M059J (cell line): ENCODE measurements at regions not wholly inside any gene's neighbourhood (a gene's known extent, or its start where the extent isn't known, plus 50 kb on each side); places are given as distances from the start of the nearest gene placed in this dataset.

Experiments
- DNase-seq: peaks from one replicate; pipeline ENCODE4 v3.0.0-alpha.2; 2012; ENCODE audit warnings: low read depth

DNA sequence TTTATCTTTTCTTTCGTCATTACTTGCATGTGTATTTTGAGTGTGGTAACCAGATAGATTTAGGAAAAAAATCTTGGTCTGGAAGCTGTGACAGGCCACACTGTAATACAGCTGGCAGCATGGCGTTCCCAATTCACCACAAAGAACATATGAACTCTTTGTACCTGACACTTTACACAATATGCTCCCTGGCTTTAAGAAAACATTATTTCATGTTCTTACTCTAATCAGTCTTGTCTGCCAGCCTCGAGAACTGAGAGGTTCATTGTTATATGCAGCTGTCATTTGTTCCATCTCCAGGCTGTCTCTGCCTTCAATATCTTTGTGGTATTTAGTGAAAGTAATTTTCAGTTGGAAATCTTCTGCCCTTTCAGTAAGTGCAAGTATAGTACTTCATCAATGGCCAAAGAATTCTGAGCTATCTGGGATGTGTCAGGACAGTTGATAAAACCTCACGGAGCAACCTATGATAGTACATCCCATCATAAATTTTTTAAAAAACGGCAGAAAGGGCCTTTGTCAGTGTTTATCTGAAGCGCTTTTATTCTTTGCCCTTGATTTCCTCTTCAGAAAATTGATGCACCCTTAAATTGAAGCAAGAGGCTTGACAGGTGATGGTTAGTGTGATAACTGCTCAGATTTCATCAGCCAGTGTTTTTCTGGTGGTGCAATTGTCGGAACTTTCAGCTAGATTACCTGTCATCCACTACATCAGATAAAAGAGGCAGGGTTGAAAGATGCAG is 146.3 kb upstream of the SP8 start:
- DNase-seq = no peak

DNA sequence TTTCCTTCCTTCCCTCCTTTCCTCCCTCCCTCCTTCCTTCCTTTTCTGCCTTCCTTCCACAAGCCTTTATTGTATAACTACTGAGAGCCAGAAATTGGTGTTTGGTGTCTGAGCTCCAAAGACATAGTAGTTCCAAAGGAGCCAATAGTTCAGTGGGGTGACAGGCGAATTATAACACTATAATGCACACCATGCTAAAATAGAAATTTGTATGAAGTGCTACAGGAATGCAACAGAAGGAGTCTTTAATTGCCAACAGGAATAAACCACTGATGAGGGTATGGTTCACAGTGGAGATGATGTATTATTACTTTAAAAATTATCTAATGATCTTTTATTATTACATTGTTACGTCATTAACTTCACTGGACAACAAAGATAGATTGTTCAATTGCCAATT is 158.8 kb upstream of the SP8 start:
- no peak for DNase-seq

DNA sequence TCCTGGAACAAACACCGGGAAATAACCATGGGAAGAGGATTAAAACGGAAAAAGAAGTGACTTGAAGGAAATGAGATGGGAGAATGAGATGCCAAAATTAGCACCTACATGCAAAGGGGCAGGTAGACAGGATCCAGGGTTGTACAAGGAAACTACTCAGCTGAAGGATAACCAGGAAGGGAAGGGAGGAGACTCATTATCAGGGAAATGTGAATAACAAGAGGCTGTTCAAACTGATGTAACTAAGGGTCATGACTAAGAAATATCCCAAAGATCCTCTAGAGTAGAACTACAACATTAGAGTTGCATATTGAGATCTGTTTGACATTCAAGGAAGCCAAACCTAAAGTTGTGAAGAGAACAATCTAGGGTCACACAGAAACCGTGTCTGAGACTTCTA is 166.2 kb upstream of the SP8 start:
- DNase-seq = no peak

DNA sequence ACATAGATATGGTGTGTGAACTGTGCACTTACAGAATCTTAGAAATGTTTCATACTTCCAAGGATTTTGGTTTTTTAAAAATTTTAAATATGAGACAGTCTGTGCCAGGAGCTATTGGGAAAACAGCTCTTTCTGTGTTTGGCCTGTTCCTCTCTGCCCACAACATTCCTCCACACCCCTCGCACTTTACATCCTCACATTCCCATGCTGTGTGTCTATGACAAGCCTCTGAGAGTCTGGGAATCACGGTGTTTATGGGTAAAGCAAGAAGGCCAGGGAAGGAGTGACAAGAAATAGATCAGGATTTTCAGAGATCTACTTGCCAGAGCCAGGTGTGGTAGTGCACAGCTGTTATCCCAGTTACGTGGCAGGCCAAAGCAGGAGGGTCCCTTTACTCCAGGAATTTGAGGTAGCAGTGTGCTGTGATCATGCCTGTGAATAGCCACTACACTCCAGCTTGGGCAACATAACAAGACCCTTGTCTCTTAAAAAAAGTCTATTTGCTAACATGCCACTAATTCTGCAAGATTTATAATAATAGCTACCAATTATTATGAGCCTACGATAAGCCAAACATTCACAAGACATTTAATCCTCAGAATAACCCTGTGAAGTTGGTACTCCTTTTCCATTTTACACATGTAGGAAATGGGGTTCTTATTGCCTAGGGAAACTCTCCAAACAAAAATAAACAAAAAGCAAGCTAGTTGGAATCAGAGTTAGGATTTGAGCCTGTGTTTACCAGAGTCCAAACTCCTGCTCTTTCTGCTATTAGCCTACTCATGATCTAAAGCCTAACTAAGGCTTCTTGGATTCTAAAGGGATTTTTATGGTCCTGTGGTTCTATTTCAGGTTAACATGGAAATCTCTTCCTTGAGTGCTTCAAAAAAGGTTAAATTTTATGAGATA is 168.3 kb upstream of the SP8 start:
- DNase-seq = no peak

DNA sequence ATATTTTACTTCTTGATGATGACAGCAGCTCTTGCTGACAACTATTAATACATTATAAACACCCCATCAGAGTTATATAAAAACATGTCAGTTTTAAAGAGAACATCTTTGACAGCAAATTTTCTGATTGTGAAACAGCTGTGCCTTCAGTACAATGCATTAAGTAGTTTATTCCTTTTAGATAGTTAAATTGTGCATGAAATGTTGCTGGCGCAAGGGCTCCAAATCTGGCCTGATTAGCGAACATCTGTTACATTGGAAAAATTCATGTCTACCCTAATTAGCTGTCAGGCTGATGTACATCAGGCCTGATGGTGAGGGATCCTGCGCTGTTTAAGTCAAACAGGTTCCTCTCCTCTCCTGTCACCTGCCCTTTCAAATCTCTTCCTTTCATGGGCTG is 171.9 kb upstream of the SP8 start:
- no peak for DNase-seq

DNA sequence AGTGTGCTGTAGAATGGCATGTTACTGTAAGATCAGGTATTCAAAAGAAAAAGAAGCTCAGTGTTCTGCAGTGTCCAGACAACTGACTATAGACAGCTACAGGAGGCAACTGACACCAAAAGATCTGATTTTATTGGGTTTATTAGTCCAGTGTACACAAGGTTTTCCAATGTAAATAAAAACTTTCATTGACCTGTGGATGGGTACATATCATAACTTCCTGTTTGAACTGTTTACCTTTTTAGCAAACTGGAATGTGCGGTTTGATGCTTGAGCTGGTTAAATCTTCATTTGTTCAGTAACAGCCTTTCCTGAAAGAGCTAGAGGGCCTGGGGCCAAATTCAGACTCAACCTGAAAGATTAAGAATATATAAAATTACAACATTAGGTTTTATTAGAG is 172.6 kb upstream of the SP8 start:
- DNase-seq = no peak

DNA sequence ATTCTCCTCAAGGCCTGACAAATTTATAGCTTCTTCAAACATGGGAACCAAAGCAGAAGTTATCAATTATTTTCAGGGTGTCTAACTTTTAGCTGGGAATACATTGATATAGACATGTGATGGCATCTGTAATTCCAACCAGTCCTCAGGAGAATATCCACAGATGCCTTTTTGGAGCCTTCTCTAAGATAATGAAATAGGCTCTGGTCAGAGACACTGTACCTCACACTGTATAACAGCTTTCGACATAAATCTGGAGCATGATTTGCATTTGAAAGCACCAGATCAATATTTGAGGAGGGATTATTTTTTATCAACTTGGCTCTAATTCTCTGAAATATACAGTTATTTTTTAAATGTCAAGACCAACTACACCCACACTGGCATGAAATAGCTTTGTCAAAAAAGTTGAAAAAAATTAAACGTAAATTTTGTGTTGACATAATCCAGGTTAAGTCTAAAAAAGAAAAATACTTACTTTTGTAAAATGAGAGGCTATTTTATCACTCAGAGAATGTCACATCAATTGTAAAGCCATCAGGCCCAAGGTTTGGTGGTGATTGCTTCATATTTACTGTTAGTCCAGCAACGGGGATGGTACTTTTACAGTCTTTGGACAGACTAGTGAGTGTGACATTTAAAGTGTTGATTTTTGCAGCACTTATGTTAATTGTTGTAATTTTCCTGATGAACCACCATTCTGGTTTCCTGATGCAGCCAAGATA is 177.0 kb upstream of the SP8 start:
- no peak for DNase-seq

DNA sequence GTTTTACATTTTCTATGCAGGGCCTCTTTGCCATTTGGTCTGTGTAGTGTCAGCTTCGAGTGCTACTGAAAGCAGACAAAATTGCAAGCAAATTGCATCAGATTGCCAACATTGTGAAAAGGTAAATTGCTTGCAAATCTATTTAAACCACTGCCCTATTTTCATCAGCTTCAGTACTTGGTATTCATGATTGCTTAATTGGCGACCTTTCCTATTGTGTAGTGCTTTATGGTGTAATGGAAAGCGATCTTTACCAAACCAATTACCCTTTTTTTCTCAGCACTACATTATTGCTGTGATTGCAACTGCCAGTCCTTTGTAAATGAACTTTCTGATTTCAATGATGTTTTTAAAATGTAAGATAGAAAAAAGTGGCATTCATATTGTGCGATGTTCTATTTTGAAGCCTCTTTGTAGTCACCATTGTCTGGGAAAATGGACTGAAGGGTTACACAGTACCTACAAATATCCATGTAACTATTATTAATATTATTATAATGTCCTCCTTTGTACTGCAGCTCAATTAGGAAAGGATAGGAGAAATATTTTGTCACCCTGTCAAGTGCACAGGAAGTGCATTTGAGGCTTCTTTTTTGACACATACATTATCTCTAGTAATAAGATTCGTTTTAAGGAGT is 177.7 kb upstream of the SP8 start:
- DNase-seq = no peak

DNA sequence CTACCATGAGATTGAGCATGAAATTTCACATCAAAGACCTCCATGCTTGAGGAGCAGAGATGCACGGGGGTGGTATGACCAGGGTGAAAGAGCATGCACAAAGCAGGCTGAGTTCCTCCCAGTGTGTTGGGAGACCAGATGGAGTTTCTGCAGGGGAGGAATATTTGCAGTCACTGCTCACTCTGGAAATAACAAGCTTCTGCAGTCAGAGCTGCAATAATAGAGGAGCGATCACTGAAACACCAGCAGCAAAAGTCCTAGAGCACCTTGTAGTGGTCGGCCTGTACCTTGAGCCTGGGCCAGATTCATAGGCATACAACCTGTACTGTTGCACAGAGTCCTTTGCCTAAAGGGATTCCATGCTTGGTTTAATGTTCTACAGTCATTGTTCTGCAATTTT is 184.5 kb upstream of the SP8 start:
- no peak for DNase-seq

DNA sequence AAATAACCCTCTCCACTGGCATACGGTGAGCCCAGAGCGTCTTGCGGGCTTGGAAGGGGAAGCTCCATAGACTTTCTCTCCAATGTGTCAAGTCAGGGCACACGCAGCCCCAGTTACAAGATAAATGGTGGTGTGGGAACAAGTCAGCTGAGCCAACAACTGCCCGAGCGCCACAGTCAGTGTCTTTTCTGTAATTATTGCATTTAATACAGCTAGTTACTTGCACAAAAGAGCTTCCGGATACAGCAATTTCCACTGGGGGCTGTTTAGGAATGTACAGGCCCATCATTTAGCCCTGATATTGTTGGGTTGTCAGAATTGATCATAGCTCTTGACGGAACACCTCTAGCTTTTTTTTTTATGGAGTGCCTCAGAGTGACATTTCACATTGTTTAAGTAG is 193.5 kb upstream of the SP8 start:
- no peak for DNase-seq

DNA sequence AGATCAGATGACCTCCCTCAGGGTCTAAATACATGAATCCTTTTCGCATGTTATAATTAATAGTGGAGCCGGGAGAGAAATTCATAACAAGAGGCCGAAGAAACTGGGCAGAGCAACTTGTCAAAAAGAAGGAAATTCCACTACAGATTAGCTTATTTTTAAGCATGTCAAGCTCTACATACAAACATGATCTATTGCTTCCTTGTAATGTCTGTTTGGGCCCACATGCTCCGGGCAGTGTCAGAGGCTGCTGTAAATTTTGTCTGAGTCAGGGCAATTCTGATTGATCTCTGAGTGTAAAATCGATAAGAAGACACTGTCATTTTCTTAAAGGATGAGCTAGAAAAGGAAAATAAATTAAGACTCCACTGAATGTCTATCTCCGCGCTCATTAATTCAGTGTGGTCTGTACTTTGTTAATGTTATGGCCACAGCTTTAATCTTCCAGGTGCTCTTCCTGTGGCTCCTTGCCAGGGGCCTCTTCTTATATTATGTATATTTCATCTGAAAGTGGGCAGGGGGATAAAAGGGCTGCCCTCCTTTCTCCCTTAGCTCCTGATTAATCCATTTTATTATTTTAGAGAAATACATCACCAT is 194.1 kb upstream of the SP8 start:
- no peak for DNase-seq

DNA sequence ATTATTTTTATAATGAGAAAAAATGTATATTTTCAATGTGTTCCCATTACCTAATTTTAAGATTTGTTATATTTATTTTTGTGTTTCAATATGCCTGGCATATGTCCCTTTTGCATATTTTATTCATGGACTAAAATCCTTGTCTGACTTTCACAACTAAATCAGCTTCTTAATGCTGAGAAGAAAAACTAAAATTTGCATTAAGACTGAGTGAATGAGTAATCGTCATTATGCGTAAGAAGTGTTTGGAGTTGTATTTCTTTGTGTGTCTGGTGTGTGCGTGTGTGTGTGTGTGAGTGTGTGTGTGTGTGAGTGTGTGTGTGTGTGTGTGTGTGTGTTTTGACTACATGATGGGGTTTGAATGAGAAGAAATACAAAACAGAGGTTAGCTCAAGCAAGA is 201.7 kb upstream of the SP8 start:
- DNase-seq = no peak

DNA sequence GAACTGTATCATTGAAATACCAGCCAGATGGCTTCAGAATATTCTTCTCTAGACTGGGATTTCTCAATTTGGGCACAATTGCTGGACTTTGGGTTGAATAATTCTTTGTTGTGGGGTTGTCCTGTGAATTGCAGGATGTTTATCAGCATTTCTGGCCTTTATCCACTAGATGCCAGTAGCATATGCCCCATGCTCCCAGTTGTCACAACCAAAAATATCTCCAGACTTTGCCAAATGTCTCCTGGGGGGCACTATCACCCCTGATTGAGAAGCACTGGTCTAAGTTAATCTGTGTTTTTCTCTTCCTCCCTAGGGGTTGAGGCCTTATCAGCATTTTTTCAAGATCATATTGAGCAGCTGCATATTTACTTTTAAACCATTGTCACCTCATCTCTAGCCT is 204.9 kb upstream of the SP8 start:
- no peak for DNase-seq

DNA sequence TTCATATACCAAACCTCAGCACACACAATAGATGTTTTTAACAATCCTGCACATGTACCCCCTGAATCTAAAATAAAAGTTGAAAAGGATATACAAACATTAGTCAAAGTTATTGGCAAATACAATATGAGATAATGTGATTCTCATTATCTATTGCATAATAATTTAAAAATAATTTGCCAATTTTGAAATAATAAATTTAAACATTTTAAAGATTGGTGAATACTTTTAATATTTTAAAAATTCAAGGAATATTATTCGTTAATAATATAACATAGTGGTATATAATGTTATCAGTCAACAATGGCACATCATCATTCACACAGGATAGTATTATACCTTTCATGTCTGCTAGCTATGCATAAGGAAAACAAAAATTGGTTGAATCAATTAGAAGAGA is 207.0 kb upstream of the SP8 start:
- no peak for DNase-seq

DNA sequence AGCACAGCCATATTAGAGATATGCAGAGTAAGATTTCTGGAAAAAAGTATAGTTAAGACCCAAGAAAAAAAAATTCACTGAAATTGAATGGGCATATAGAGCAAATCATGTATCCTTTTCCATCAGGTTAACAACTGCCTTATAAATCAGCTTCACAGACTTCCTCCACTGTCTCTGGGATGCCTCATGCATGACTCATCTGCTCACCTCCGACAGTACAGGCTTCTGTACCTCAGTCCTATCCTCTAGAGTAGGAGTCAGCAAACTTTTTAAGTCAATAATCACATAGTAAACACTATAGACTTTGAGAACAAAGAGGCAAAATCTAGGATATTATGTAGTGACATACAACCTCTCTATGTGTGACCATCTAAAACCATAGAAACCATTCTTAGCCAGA is 211.6 kb upstream of the SP8 start:
- DNase-seq = peak; percentile 3

DNA sequence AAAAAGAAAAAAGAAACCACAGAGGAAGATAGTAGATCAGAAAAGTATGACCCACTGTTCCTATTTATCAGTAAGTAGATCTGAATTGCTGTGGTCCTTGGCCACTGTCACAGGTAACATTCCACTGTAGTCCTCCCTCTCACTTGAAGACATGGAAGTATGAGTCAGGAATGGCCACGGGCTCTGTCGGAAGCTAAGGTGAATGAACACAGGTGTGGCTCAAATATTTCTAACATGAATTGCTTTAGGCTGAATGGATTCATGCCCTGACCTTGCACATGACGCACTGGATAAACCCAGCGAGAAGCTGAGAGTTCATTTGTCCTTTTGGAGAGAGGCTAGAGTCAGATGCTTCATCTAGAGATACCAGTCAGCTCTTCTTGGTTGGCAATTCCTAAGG is 224.5 kb upstream of the SP8 start:
- DNase-seq = no peak

DNA sequence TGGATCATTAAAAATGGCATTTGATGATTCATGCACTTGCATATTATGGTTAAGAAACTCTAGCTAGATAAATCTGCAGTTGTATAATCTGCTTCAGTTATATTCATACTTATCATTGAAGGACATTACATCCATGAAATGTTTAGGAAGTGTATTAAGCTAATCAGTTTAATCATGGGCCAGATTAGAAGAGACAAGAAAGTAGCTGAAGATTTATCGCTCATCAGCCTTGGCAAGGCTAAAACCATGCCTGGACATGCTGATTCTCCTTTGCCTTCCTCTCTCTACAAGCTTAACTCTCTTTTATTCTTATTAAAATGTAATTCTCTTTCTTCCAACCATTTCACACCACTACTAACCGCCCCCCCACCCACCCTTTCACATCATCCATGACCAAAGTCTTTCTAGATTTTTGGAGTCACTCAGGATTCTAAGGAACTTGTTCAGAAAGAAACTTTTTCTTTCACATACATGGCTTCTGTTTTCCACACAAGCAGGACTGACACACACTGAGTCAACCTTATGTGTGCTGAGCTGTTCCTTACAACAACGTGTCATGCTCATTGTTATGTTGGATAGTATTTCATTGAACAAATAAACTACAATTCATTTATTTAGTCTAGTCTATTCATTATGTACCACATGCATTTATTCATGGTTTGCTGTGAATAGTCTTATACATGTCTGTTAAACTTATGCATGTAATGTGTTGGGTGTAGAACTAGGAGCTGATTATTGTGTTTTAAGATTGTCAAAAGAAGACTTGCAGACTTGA is 227.3 kb upstream of the SP8 start:
- DNase-seq = no peak

DNA sequence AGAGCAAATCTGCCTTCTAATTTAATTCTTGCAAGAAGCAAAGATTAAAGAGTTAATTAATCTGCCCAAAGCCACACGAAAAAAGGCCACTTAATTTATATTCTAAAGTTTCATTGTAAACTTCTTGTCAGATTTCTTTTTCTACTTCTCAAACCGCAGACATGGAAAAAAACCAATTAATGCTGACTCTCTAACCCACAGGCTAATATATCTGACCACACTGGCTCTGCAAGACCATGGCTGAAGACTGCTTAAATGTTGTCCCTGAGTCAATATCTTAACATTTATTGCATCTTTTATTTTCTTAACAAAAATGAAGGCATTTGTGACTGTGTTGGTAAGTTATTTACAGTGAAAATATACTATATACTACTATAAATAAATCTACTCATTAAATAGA is 234.0 kb upstream of the SP8 start:
- DNase-seq = peak; percentile 5

DNA sequence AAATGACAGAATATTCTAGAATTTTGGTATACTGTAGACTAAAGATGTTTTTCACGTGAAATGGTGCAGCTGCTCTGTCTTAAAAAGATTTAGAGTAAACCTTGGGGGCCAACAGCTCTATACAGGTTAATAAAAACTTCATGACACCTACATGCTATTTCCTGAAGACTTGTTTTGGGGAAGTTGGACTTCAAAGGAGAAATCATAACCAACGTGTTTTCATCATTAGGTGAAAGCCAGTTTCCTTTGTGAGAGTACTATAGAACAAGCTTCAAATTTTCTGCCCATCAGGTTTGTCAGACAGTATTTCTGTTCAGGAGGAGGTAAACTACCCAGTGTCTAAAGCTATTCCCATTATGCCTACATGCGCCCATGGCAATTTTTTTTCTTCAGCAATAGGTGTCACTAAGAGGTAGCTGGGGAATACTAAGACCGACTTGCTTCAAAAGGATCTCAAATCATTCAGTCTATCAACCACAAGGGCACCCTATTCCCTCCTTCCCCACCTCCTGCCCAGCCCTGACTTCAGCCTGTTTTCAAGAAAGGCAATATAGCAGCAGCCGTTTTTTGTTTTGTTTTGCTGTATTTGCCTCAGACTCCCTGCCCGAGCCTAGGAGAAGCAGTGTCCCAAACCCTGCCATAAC is 237.3 kb upstream of the SP8 start:
- no peak for DNase-seq

DNA sequence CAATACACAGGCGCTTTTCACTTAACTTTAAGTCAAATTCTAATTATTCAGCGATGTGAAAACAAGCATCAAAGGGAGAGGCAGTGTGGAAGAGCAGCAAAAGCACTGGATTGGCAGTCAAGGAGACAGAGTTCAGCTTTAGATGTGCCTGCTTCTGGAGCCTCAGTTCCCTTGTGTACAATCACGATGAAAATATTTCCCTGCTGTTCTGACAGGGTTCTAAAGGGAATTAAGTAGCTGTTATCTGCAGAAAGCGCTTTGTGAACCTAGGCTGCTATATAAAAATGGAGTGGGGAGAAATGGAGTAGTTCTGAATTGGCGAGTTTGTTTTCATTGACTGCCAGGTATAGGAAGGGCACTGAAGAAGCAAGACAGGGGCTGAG is 237.8 kb upstream of the SP8 start:
- DNase-seq = no peak

DNA sequence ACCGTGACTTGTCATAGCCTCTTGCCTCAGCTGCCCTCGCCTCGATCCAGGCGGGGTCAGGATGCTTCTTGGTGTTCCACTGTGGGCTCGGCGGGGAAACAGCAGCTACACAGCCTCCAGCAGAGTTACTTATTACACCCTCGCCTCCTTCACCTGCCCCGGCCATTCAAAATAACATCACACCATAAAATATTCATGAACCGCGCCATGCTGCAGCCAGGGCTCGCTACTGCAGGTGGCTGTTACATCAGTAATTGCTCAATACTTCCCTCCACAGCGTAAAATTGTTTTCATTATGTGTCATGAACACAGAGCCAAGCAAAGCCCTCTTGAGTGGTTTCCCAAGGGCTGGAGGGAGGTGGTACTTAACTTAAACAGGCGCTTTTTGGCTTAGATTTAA is 241.5 kb upstream of the SP8 start:
- peak; percentile 15 for DNase-seq
